Retina (tissue), 1 donor: ENCODE measurements at regions not wholly inside any gene's neighbourhood (a gene's known extent, or its start where the extent isn't known, plus 50 kb on each side); places are given as distances from the start of the nearest gene placed in this dataset.
"Not testable (repeated sequence)": the region's sequence is repeated elsewhere in the genome, so short reads cannot be mapped to it uniquely, and the experiment has no call there.

ENCODE experiments used
- DNase-seq: peaks from one replicate; pipeline ENCODE4 v3.0.0-alpha.2; 2016

DNA sequence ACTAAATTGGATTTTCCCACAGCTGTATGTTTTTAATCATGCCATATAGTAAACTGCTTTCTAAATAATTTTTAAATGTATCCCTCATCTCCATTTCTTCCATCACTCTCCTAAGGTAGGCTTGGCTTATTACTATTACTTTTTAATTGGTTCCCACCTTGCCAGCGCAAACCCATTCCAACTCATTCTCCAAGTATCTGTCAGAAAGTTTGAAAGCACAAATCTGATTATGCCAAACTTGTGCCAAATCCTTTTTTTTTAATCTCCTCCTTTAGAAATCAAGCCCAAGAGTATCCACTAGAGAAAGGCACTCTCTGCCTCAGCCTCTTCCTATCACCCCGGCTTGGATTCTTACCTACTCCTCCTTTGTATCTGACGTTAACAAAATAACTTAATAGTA lies 784.5 kb downstream of the TBL1XR1 start:
- DNase-seq, result no peak

- DNase-seq, result no peak
These were observed 793.8 kb downstream of the TBL1XR1 start for GRCh38 chr3:176403531-176403930.

DNA sequence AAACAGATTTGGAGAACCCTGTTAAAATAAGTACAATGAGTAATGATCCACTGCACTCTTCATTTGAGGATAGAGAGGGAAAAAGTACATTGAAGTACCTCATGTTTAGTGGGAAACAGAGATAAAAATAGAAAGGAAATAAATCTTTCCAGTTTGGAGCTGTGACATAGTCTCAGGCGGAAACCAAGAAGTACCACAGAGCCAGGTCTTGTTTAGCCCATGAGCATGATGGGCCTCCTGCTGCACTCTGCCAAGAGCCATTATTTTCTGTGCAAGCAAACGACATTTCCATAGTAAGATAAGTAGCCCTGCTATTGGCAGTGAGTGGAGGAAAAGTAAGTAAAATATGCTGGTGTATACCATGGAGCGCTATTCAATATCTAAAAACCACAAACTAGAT lies 796.1 kb downstream of the TBL1XR1 start:
- DNase-seq, result no peak

- DNase-seq, result no peak
These were observed 798.1 kb downstream of the TBL1XR1 start for GRCh38 chr3:176399193-176399592.

GRCh38 chr3:176395240-176395639 lies 802.0 kb downstream of the TBL1XR1 start:
- no peak for DNase-seq

- DNase-seq, result no peak
These were observed 818.5 kb downstream of the TBL1XR1 start for GRCh38 chr3:176378789-176379188.

- DNase-seq, result no peak
These were observed 820.8 kb downstream of the TBL1XR1 start for GRCh38 chr3:176376531-176376930.

DNA sequence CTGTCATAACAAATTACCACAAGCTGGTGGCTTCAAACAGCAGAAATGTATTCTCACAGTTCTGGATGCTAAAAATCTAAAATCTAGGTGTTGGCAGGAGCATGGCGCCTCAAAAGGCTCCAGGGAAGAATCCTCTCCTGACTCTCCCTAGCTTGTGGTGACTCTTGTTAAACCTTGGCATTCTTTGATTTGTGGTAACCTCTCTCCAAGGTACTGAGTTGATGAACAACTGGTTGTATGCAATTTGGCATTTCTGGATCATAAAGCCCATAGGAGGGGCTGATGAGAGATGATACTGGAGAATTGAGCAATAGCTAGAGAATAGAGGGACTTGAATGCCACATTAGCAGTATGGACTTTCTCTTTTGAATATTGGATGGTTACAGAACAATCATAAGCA lies 821.8 kb downstream of the TBL1XR1 start:
- no peak for DNase-seq

DNA sequence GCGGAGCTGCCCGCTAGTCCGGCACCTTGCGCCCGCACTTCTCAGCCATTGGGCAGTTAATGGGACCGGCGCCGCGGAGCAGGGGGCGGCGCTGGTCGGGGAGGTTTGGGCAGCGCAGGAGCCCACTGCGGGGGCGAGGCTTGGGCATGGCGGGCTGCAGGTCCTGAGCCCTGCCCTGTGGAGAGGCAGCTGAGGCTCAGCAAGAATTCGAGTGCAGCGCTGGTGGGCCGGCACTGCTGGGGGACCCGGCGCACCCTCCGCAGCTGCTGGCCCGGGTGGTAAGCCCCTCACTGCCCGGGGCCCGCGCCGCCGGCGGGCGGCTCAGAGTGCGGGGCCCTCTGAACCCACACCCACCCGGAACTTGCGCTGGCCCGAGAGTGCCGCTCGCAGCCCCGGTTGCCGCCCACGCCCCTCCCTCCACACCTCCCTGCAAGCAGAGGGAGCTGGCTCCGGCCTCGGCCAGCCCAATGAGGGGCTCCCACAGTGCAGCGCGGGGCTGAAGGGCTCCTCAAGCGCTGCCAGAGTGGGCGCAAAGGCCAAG lies 835.0 kb downstream of the TBL1XR1 start:
- no peak for DNase-seq

DNA sequence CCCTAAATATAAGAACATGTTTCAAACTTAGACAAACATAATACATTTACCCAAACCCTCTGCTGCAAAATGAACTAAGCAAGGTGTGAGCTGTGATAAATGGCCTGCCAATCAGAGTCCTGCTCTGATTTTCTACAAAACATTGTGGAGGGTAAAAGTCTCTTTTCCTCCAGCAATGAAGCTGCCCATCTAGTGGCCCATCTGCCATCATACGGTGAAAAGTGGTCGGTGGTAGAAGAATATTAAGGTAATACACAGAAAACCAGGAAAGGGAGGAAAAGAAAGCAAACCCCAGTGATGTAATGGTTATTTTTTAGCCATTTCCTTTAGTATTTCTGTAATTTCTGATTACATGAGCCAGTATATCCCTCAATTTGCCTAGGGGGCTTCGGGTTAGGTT lies 838.1 kb downstream of the TBL1XR1 start:
- DNase-seq, result no peak

DNA sequence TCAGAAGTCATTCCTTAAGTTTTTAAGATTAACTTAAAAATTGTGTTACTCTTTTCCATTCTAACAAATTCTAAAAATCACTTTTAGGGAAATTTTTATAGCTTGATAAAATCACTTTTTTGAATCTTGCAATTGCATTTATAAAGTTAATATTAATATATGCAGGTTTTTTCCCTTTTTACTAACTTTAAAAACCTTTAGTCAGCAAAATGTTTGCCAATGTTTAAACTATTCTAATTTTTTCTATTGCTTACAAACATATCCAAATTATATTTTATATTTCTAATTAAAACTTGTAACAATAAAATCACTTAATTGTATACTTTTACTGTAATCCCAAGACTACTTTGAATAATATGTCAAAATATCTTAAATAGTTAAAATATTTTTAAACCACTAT lies 839.4 kb downstream of the TBL1XR1 start:
- DNase-seq, result no peak

GRCh38 chr3:176354843-176355242 lies 842.4 kb downstream of the TBL1XR1 start:
- DNase-seq, result no peak

DNA sequence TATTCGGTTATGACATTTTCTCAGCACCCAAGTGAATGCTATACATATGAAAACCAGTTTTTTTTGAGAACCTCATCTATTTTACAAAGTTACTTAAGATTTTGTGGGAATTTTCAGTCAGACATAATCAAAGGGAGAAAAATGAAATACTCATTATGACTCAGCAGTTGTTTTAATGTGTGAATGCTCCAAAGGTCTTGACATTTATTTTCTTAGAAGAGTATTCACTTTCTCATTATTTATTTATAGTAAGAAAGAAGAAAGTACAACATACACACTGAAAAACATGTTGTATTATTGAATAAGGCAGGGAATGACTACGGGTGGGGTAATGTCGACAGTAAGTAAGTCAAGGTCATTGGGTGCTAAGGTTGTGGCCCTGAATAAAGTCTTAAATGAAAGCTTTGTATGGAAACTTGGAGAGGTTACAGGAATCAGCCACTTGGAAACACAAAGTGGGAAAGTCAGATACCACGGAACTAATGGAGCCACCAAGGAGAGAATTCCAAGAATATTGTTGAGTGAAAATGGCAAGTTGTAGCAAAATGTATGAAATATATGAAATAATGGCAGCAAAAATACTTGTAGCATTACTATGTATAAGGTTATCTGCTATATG lies 844.5 kb downstream of the TBL1XR1 start:
- DNase-seq, result no peak

DNA sequence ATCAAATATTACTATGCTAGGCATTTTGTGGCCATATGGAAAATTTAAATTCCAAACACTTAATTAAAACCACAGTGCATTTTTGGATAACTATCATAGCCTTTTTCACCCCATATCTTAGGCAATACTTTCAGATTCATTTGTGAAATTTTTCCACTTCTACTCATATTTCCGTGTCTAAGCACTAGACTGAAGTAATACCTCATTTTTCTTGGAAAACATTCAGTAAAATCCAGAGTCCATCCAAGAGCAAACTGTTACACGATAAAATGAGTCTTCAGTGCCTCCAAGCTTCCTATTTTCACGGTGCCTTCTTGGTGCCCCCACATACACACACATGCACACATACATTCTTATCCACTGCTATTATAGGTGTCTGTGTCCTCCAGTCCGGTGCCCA lies 845.9 kb downstream of the TBL1XR1 start:
- DNase-seq, result no peak

DNA sequence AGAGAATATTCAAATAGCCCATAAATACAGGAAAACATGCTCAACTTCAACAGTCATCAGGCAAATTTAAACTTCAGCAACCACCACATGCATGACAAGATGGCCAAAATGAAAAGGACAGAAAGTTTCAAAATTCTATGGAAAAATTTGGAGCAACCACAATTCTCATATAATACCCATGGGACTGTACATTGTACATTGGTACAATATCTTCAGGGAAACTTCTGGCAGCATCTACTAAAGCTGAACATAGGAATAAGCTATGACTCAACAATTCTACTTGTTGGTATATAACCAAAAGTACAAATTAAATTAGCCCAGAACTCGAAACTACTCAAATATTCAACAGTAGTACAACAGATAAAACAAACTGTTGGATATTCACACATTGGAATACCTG lies 847.6 kb downstream of the TBL1XR1 start:
- DNase-seq, result no peak

DNA sequence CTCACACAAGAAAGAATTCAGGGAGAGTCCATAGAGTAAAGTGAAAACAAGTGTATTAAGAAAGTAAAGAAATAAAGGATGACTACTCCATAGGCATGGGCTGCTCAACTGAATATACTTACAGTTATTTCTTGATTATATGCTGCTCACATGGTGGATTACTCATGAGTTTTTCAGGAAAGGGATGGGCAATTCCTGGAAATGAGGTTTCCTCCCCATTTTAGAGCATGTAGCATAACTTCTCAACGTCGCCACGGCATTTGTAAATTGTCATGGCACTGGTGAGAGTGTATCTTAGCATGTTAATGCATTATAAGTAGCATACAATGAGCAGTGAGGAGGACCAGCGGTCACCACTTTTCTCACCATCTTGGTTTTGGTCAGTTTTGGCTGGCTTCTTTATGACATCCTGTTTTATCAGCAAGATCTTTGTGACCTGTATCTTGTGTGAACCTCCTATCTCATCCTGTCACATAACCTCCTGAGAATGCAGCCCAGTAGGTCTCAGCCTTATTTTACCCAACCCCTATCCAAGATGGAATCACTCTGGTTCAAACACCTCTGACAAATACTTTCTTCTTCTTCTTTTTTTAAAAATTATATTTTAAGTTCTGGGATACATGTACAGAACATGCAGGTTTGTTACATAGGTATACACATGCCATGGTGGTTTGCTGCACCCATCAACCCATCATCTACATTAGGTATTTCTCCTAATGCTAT lies 849.7 kb downstream of the TBL1XR1 start:
- no peak for DNase-seq

DNA sequence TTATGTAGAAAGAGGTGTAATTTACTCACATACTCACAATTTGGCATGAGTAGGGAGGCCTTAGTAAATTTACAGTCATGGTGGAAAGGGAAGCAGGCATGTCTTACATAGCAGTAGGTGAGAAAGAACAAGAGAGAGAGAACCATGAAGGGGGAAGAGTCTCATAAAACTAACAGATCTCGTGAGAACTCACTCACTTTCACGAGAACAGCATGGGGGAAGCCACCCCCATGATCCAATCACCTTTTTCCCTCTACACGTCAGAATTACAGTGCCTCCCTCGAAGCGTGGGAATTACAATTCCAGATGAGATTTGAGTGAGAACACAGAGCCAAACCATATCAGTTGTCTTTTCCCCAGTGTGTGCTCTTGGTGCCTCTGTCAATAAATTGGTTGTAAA lies 855.3 kb downstream of the TBL1XR1 start:
- no peak for DNase-seq

DNA sequence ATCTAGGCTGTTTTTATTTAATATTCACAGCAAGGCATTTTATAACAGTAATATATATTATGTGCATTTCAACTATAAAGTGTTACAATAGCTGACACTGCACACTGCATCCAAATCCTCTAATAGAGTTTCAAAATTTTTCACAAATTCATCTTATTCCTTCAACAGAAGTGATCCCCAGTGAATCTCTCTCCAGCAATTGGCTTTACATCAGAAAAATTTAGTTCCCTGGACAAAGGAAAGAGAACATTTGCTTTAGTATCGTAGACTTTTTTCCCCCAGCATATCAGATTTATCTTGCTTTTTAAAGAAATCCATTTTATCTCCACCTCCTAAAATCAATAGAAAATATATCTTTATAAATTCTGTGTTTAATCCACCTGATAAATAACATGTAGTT lies 868.6 kb downstream of the TBL1XR1 start:
- DNase-seq, result no peak

GRCh38 chr3:176328198-176328597 lies 869.1 kb downstream of the TBL1XR1 start:
- DNase-seq, result no peak

DNA sequence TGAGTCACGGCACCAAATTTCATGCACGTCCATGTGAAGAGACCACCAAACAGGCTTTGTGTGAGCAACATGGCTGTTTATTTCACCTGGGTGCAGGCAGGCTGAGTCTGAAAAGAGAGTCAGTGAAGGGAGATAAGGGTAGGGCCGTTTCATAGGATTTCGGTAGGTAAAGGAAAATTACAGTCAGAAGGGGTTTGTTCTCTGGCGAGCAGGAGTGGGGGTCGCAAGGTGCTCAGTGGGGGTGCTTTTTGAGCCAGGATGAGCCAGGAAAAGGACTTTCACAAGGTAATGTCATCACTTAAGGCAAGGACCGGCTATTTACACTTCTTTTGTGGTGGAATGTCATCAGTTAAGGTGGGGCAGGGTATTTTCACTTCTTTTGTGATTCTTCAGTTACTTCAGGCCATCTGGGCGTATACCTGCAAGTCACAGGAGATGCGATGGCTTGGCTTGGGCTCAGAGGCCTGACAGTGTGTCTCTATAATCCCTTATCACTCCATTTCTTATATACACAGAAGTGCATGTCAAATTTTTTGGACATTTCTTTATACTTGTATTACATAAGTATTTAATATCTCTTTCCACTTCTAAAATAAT lies 870.3 kb downstream of the TBL1XR1 start:
- DNase-seq, result not testable (repeated sequence)

DNA sequence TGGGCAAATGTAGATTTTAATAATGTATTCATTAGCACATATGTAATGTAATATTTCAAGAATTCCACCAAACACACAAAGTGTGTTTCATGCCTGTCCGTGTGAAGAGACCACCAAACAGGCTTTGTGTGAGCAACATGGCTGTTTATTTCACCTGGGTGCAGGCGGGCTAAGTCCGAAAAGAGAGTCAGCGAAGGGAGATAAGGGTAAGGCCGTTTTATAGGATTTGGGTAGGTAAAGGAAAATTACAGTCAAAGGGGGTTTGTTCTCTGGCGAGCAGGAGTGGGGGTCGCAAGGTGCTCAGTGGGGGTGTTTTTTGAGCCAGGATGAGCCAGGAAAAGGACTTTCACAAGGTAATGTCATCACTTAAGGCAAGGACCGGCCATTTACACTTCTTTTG lies 875.8 kb downstream of the TBL1XR1 start:
- not testable (repeated sequence) for DNase-seq

DNA sequence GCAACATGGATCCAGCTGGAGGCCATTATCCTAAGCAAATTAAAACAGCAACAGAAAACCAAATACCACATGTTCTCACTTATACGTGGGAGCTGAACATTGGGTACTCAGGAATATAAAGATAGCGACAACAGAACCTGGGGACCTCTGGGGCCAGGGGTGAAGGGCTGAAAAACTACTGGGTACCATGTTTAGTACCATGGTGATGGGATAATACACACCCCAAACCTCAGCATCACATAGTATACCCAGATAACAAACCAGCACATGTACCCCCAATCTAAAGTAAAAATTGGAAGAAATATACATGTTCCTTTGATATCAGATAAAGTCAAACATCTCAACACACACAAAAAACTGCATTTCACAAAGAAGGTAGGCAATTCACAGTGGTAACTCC lies 876.2 kb downstream of the TBL1XR1 start:
- DNase-seq, result no peak

GRCh38 chr3:176313426-176313825 lies 883.9 kb downstream of the TBL1XR1 start:
- DNase-seq, result no peak

DNA sequence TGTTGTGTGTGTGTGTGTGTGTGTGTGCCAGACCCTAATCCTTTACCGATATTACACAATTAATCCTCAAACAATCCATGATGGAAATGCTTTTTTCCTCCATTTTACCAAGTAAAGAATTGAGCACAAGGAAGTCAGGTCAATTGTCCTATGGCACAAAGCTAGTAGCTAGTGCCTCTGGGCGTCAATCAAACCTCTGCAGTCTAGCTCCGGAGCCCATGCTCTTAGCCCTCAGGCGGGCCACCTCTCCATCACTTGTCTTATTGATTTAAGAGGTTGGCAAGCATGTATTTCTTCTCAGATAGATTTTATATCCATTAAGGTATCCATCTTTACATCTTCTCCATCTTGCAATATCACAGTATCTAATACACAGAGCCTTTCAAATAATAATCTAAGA lies 886.6 kb downstream of the TBL1XR1 start:
- no peak for DNase-seq
